ENCODE measurements at regions not wholly inside any gene's neighbourhood (a gene's known extent, or its start where the extent isn't known, plus 50 kb on each side); places are given as distances from the start of the nearest gene placed in this dataset.

DNA sequence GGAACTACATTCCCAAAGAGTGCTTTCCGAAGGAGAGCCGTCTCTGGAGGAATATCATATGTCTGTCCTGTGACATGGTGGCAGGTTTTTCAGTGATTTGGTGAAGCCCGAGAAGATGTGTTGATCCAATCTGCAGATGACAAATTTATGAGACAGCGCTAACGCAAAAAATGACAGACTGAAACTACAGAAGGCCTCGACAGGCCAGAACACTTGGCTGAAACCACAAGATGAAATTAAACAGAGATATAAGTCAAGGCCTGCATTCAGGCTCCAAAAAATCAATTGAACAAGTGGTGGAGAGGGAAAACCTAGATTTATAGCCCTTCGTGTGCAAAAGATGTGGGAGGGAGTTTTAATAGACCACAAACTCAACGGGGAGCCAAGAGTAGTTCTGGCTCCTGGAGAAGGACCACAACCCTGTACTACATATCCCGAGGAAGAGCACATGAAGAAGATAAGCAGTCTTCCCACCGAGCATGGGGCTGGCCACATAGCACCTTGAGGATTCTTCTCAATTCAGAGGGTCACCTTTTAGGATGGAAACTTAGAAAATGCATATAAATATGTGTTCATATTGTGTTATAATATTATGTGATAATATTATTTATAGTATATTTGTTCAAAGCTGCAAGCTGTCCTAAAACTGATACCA is 231.3 kb upstream of the PDE10A start:
- TF ChIP-seq SP1 (IDR thresholded peaks at IDR 0.05), result no peak
- no peak for TF ChIP-seq SP1 (CRISPR knock-in tag; IDR thresholded peaks at IDR 0.05)
- TF ChIP-seq, protein P1, sequence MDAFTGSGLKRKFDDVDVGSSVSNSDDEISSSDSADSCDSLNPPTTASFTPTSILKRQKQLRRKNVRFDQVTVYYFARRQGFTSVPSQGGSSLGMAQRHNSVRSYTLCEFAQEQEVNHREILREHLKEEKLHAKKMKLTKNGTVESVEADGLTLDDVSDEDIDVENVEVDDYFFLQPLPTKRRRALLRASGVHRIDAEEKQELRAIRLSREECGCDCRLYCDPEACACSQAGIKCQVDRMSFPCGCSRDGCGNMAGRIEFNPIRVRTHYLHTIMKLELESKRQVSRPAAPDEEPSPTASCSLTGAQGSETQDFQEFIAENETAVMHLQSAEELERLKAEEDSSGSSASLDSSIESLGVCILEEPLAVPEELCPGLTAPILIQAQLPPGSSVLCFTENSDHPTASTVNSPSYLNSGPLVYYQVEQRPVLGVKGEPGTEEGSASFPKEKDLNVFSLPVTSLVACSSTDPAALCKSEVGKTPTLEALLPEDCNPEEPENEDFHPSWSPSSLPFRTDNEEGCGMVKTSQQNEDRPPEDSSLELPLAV (CRISPR knock-in tag; conservative IDR thresholded peaks at IDR 0.05; ENCODE audit: low read depth), result no peak
- no peak for TF ChIP-seq NFYB (CRISPR knock-in tag; IDR thresholded peaks at IDR 0.05)
- no peak for TF ChIP-seq EP300 (IDR thresholded peaks at IDR 0.05; ENCODE audit: low read depth in 2 of 2, low read length in 2 of 2)
- no peak for TF ChIP-seq EP300 (CRISPR knock-in tag; IDR thresholded peaks at IDR 0.05; ENCODE audit: borderline replicate concordance)
- TF ChIP-seq AGO2 (optimal IDR thresholded peaks at IDR 0.05; ENCODE audit: low read depth, low read length), result no peak
- TF ChIP-seq, protein P2, sequence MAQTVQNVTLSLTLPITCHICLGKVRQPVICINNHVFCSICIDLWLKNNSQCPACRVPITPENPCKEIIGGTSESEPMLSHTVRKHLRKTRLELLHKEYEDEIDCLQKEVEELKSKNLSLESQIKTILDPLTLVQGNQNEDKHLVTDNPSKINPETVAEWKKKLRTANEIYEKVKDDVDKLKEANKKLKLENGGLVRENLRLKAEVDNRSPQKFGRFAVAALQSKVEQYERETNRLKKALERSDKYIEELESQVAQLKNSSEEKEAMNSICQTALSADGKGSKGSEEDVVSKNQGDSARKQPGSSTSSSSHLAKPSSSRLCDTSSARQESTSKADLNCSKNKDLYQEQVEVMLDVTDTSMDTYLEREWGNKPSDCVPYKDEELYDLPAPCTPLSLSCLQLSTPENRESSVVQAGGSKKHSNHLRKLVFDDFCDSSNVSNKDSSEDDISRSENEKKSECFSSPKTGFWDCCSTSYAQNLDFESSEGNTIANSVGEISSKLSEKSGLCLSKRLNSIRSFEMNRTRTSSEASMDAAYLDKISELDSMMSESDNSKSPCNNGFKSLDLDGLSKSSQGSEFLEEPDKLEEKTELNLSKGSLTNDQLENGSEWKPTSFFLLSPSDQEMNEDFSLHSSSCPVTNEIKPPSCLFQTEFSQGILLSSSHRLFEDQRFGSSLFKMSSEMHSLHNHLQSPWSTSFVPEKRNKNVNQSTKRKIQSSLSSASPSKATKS (CRISPR knock-in tag; IDR thresholded peaks at IDR 0.05), result no peak
- no peak for TF ChIP-seq POLR2A (IDR thresholded peaks at IDR 0.05; ENCODE audit: insufficient read depth in 1 of 2, low read depth in 2 of 2, low read length in 2 of 2)
- TF ChIP-seq IRX3 (CRISPR knock-in tag; IDR thresholded peaks at IDR 0.05; ENCODE audit: borderline replicate concordance, low read depth), result no peak
- no peak for TF ChIP-seq ZFP36 (IDR thresholded peaks at IDR 0.05; ENCODE audit: borderline replicate concordance, low read depth, low read length, partially characterized antibody)
- TF ChIP-seq SMC3 (IDR thresholded peaks at IDR 0.05; ENCODE audit: low read length), result no peak
- no peak for TF ChIP-seq NPAS2 (CRISPR knock-in tag; IDR thresholded peaks at IDR 0.05; ENCODE audit: borderline replicate concordance)
- TF ChIP-seq, protein P3, sequence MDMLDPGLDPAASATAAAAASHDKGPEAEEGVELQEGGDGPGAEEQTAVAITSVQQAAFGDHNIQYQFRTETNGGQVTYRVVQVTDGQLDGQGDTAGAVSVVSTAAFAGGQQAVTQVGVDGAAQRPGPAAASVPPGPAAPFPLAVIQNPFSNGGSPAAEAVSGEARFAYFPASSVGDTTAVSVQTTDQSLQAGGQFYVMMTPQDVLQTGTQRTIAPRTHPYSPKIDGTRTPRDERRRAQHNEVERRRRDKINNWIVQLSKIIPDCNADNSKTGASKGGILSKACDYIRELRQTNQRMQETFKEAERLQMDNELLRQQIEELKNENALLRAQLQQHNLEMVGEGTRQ (IDR thresholded peaks at IDR 0.05; ENCODE audit: low read depth, low read length), result no peak
- TF ChIP-seq, protein P3 (CRISPR knock-in tag; IDR thresholded peaks at IDR 0.05; ENCODE audit: borderline replicate concordance), result no peak
